SK-N-SH treated with all-trans-retinoic acid at 6 μM for 48 hours (cell line): ENCODE measurements at regions not wholly inside any gene's neighbourhood (a gene's known extent, or its start where the extent isn't known, plus 50 kb on each side); places are given as distances from the start of the nearest gene placed in this dataset.

ENCODE experiments used
- ARNTL ChIP-seq: fragments of 450-650 bp; formaldehyde crosslinking; IDR thresholded peaks from 2 replicates; pipeline ENCODE4 v1.5.0; 2020; ENCODE audit warnings: low read depth, mild to moderate bottlenecking, moderate library complexity, borderline replicate concordance
- BACH2 ChIP-seq: fragments of 250-450 bp; sonication (Bioruptor Pico); IDR thresholded peaks from 2 replicates; pipeline ENCODE4 v1.9.0; 2021; ENCODE audit warnings: mild to moderate bottlenecking, borderline replicate concordance
- GLIS3 ChIP-seq: fragments of 250-450 bp; sonication (Bioruptor Pico); IDR thresholded peaks from 2 replicates; pipeline ENCODE4 v1.5.0; 2020; ENCODE audit warnings: mild to moderate bottlenecking, moderate library complexity
- ISL1 ChIP-seq: fragments of 250-450 bp; sonication (Bioruptor Pico); IDR thresholded peaks from 2 replicates; pipeline ENCODE4 v2.1.2; 2022; ENCODE audit warnings: mild to moderate bottlenecking, moderate library complexity
- OSR1 ChIP-seq: fragments of 250-450 bp; sonication (Bioruptor Pico); IDR thresholded peaks from 2 replicates; pipeline ENCODE4 v1.8.0; 2022; ENCODE audit warnings: moderate library complexity, mild to moderate bottlenecking, inconsistent platforms
- PATZ1 ChIP-seq: fragments of 250-450 bp; sonication (Bioruptor Pico); IDR thresholded peaks from 2 replicates; pipeline ENCODE4 v1.8.0; 2020; ENCODE audit warnings: mild to moderate bottlenecking, moderate library complexity, borderline replicate concordance
- PPARA ChIP-seq: fragments of 250-450 bp; sonication (Bioruptor Pico); IDR thresholded peaks from 2 replicates; pipeline ENCODE4 v1.5.0; 2020; ENCODE audit warnings: mild to moderate bottlenecking, borderline replicate concordance
- RARB ChIP-seq: fragments of 250-450 bp; sonication (Bioruptor Pico); IDR thresholded peaks from 2 replicates; pipeline ENCODE4 v1.8.0; 2021; ENCODE audit warnings: mild to moderate bottlenecking, moderate library complexity
- ZFP3 ChIP-seq: fragments of 250-450 bp; sonication (Bioruptor Pico); IDR thresholded peaks from 2 replicates; pipeline ENCODE4 v1.5.0; 2020; ENCODE audit warnings: mild to moderate bottlenecking, moderate library complexity
- ZNF8 ChIP-seq: fragments of 450-650 bp; formaldehyde crosslinking; IDR thresholded peaks from 2 replicates; pipeline ENCODE4 v1.5.0; 2020; ENCODE audit warnings: mild to moderate bottlenecking, moderate library complexity
- TF ChIP-seq, protein P1 (sequence below): fragments of 250-450 bp; sonication (Bioruptor Pico); IDR thresholded peaks from 2 replicates; pipeline ENCODE4 v1.5.1; 2021; ENCODE audit warnings: mild to moderate bottlenecking, moderate library complexity
- TF ChIP-seq, protein P2 (sequence below): fragments of 250-450 bp; sonication (Bioruptor Pico); IDR thresholded peaks from 2 replicates; pipeline ENCODE4 v1.5.1; 2020; ENCODE audit warnings: low read depth, mild to moderate bottlenecking, moderate library complexity

- no peak for TF ChIP-seq ZFP3 (CRISPR knock-in tag)
- TF ChIP-seq ARNTL (CRISPR knock-in tag) = no peak
- no peak for TF ChIP-seq GLIS3
- TF ChIP-seq, protein P1, sequence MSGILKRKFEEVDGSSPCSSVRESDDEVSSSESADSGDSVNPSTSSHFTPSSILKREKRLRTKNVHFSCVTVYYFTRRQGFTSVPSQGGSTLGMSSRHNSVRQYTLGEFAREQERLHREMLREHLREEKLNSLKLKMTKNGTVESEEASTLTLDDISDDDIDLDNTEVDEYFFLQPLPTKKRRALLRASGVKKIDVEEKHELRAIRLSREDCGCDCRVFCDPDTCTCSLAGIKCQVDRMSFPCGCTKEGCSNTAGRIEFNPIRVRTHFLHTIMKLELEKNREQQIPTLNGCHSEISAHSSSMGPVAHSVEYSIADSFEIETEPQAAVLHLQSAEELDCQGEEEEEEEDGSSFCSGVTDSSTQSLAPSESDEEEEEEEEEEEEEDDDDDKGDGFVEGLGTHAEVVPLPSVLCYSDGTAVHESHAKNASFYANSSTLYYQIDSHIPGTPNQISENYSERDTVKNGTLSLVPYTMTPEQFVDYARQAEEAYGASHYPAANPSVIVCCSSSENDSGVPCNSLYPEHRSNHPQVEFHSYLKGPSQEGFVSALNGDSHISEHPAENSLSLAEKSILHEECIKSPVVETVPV = no peak
- no peak for TF ChIP-seq PATZ1 (CRISPR knock-in tag)
- no peak for TF ChIP-seq PPARA
- TF ChIP-seq ISL1 (CRISPR knock-in tag) = no peak
- TF ChIP-seq OSR1 (CRISPR knock-in tag) = no peak
- TF ChIP-seq, protein P2, sequence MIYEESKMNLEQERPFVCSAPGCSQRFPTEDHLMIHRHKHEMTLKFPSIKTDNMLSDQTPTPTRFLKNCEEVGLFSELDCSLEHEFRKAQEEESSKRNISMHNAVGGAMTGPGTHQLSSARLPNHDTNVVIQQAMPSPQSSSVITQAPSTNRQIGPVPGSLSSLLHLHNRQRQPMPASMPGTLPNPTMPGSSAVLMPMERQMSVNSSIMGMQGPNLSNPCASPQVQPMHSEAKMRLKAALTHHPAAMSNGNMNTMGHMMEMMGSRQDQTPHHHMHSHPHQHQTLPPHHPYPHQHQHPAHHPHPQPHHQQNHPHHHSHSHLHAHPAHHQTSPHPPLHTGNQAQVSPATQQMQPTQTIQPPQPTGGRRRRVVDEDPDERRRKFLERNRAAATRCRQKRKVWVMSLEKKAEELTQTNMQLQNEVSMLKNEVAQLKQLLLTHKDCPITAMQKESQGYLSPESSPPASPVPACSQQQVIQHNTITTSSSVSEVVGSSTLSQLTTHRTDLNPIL (CRISPR knock-in tag) = no peak
- TF ChIP-seq BACH2 = no peak
- TF ChIP-seq RARB (CRISPR knock-in tag) = no peak
- TF ChIP-seq ZNF8 (CRISPR knock-in tag) = no peak
Measured at GRCh38 chr18:66749481-66750035, 145.7 kb upstream of the CDH19 start.
